Renal cortex interstitium (tissue), 11 donors: ENCODE measurements at regions not wholly inside any gene's neighbourhood (a gene's known extent, or its start where the extent isn't known, plus 50 kb on each side); places are given as distances from the start of the nearest gene placed in this dataset.
"Not testable (repeated sequence)": the region's sequence is repeated elsewhere in the genome, so short reads cannot be mapped to it uniquely, and the experiment has no call there.

Experiments used
- DNase-seq, 11 donors: peaks; one replicate each; pipeline ENCODE4 v3.0.0-alpha.2; 2013; ENCODE audit warnings: low read depth in 9 of 11, low spot score in 4 of 11; ENCODE audit errors: extremely low read depth in 1 of 11

DNA sequence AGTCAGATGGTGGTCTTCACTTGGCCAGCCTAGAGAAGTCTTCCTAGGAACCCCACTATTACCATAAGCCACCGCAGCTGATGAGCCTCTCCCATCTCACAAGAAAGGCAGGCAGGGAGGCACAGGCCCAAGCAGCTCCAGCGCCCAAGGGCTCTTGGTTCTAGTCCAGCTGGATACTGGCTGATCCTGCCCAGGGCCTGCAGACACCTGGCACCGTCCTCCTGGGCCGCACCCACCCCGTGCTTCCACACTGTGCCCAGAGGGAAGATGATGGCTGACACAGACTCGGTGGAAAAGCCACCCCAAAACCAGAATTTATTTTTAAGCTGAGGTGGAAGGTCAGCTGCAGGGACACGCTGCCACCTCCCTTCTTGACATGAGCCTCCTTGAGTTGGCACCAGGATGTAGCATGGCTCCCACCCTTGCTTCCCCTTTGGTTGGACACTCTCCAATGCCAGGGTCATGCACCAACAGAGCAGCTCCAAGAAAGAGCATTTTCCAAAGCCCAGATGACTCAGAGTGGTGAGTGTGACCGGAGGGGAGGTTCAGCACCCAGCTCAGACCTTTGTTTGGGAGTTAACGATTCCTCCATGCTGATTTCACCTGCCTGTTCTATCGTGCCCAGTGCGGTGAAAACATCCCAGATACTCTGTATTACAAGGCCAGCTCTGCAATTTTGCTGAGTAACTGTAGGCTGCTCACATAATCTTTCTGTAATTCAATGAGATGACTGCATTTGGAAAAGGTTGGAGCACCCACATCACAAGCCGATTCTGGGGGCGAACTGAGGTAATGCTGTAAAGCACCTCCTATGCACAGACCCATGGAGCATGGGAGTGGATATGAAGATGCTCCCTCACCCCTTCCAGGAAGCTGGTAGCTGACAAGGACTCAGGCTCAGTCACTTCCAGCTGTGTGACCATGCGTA lies 63.1 kb upstream of the SLC2A1 start:
- DNase-seq: no peak

DNA sequence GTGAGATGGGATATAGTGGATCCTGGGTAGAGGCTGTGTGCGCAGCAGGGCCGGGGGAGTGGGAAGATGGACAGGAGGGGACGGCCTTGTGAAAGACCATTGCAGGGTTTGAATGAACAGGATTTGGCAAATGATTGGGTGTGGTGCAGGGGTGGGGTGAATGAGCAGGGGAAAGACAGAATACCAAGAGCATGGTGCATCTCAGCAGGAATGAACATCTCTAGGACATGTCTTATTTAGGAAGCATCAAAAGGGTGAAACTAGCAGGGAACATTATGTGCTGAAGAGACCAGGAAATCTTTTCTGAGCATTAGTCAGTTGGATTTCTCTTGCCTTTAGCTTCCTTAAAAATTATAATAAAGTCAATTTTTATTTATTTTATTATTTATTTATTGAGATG lies 60.6 kb upstream of the SLC2A1 start:
- DNase-seq: no peak

DNA sequence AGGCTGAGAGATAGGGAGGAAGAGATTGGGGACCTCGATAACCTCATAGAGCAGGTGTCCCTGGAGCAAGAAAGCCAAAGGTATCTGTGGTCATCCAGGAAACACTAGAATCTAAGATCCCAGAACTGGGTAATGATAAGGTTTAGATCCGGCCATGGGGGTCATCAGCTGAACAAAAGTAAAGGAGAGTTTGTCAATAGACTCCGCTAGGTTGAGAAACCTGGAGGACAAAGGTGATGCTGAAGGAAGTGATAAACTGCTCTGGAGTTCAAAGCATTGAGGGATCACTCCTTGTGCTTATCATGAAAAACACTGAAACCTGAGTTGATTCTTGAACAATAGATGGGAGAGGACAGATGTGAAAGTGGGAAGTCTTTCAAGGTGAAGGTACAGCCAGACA lies 59.5 kb upstream of the SLC2A1 start:
- DNase-seq: no peak

DNA sequence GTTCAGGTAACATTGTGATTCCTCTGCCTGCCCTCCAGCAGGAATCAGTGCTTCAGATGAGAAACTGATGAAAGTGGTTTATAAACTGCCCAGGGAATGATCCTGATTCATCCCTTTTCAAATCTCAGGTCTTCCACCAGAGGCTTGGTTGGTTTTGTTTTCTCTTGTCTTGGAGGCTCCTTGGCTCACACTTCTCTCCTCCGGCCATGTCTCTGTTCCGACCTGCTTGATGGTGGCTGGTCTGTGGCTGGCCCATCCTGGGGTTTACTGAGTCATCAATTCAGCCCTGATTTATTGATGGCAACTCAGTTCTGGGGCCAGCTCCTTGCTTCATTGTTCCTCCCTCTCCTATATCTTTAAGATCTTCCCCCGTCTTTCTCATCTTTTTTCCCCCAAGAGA lies 56.6 kb upstream of the SLC2A1 start:
- DNase-seq: no peak

DNA sequence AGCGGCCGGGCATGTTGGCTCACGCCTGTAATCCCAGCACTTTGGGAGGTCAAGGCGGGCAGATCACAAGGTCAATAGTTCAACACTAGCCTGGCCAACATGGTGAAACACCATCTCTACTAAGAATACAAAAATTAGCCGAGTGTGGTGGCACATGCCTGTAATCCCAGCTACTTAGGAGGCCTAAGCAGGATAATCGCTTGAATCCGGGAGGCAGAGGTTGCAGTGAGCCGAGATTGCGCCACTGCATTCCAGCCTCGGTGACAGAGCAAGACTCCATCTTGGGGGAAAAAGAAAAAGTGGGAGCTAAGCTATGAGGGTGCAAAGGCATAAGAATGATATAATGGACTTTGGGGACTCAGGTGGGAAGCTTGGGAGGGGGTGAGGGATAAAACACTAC lies 55.9 kb upstream of the SLC2A1 start:
- not testable (repeated sequence) for DNase-seq

DNA sequence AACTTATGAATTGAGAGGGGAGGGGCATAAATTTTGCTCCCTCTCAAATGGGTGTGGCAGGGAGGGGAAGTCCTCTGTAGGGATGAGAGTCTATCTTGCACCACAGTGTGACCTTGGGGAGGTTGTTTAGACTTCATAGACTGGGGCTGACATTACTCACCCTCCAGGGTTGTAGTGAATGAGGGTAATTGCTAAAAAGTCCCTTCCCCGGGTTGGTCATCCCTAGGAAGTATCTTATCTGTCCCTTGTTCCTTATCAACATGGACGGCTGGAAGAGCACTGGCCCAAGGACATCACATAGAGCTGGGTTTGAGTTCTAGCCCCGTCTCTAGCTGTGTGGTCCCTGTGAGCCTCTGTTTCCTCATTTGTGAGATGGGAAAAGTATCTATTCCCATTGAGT lies 52.4 kb upstream of the SLC2A1 start:
- DNase-seq: no peak

DNA sequence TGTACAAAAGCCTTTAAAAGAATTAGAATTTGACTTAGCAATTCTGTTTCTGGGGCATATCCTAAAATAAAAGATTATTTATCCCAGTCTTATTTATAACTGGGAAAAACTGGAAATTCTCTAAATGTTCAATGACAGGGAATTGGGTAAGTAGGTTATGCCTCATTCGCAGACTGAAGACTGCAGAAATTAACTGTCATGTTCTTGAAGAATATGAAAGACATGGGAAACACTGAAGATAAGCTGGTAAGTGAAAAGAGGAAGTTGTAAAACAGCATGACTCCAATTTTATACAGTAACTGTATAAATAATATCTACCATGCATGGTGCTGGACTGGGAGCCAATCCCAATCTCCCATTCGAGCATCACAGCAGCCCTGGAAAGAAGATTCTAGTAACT lies 50.6 kb upstream of the SLC2A1 start:
- DNase-seq: no peak

DNA sequence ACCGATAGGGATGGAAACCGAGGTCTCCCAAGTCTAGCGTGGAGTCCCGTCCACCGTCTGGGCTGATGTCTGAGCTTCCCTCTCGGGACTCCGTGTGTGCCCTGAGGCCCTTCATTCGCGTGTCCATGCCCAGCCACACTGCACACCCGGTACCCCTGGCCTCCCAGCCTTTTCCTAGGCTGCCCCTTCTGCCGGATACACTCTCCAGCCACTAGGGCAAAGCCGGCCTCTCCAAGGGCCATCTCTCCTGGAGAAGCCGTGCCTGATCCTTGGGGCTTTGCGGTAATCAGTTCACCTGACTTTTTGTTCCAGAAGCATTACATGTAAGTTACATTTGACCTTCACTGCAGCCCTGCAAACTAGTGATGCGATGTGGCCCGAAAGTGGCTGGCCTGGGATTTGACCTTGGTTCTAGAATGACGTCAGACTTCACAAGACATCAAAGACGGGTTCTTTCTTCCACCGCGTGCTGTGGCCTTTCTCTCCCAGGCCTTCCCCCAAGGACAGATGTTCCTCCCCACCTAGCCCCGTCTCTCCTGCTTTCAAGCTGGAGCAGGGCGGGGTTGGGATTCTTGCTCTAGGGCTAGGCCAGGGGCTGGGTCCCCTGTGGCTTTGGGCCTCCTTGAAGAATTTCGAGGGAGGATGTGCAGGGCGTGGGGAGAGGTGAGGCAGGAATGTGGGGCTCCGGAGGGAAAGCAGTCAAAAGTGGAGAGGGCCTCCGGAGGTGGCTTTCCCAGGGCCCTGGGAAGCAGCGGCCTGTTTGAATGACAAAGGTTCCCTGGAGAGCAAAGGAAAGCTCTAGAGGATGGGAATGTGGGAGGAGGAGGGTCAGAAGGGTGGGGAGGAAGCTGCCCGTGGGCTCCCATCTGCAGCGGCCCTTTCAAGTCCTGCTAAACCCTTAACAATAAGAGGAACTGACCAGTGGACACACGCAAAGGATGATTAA lies 49.7 kb upstream of the SLC2A1 start:
- DNase-seq: peak in 1 of 11 donors; percentile 38
